Thoracic aorta (tissue), 2 donors: ENCODE measurements at regions not wholly inside any gene's neighbourhood (a gene's known extent, or its start where the extent isn't known, plus 50 kb on each side); places are given as distances from the start of the nearest gene placed in this dataset.

Source experiments
- ATAC-seq: fragments of 150-250 bp; one replicate; pipeline ENCODE4 v1.8.0; 2017; ENCODE audit warnings: low read depth; ENCODE audit not compliant: insufficient number of reproducible peaks, low FRiP score
- DNase-seq: peaks from one replicate; pipeline ENCODE4 v3.0.0-alpha.2; 2020; ENCODE audit warnings: low spot score
- H3K27ac ChIP-seq, 2 donors: fragments of 200-600 bp; sonication (generic); 1 replicate in 1 of 2; 2 replicates in 1 of 2; pipeline ENCODE4 v1.5.1; 2016; ENCODE audit warnings: mild to moderate bottlenecking in 2 of 2, moderate library complexity in 2 of 2
- H3K27me3 ChIP-seq: fragments of 200-600 bp; sonication (generic); replicated peaks from 2 replicates; pipeline ENCODE4 v1.6.0; 2016; ENCODE audit warnings: mild to moderate bottlenecking; ENCODE audit not compliant: insufficient read depth
- H3K36me3 ChIP-seq: fragments of 200-600 bp; sonication (generic); one replicate; pipeline ENCODE4 v1.5.1; 2016
- H3K4me1 ChIP-seq, 2 donors: fragments of 200-600 bp; sonication (generic); 1 replicate in 1 of 2; 2 replicates in 1 of 2; pipeline versions ENCODE4 v1.5.1 to v1.6.0; 2016; ENCODE audit warnings: low read depth in 2 of 2, mild to moderate bottlenecking in 1 of 2; ENCODE audit not compliant: control insufficient read depth in 1 of 2
- H3K4me3 ChIP-seq: fragments of 200-600 bp; sonication (generic); 2 replicates; pipeline ENCODE4 v1.5.1; 2016; ENCODE audit warnings: mild to moderate bottlenecking
- H3K9me3 ChIP-seq: fragments of 200-600 bp; sonication (generic); 2 replicates; pipeline ENCODE4 v1.5.1; 2016
- CTCF ChIP-seq: fragments of 200-600 bp; sonication (generic); IDR thresholded peaks from one replicate; pipeline ENCODE4 v1.5.1; 2019; ENCODE audit warnings: antibody characterized with exemption

- Histone ChIP-seq H3K27me3 (no peaks in the 10 kb centered on the region), H3K36me3 (no peaks in the 10 kb centered on the region), H3K4me3 (no peak overlapping the region), H3K27ac (no peak overlapping the region), H3K4me1 (no peaks in the 10 kb centered on the region), H3K9me3 (no peaks in the 10 kb centered on the region)
- ATAC-seq (no peak), DNase-seq (no peak)
- no peak for TF ChIP-seq CTCF
These were observed 90.2 kb upstream of the CDH4 start for GRCh38 chr20:61161726-61162390.

- no peak overlapping the region for H3K4me3 ChIP-seq
- H3K27ac ChIP-seq, result no peak overlapping the region
- H3K27me3 ChIP-seq, result no peaks in the 10 kb centered on the region
- DNase-seq (no peak), ATAC-seq (no peak)
- H3K4me1 ChIP-seq, result no peaks in the 10 kb centered on the region
- no peak for TF ChIP-seq CTCF
- no peaks in the 10 kb centered on the region for H3K36me3 ChIP-seq
- H3K9me3 ChIP-seq, result no peaks in the 10 kb centered on the region
These were observed 89.6 kb upstream of the CDH4 start for GRCh38 chr20:61162451-61162850.

DNA sequence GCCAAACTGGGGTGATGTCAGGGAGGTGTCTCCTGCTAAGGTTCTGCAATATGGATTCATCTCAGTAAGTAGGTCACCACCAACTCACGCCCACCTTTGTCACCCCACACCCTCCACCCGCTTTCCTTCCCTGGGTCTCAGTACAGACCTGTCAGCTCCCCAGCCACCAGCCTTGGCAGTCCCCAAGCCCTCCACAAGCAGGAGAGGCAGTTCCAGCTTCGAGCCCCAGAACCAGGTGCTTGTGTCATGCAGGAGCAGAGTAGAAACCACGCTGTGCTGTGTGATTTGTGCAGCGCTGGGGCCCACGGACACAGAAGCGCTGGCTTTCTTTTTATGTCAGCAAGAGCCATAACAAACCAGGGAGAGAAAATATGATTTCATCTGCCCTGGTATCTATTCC is 89.0 kb upstream of the CDH4 start:
- Histone ChIP-seq H3K4me3 (no peak overlapping the region), H3K9me3 (no peaks in the 10 kb centered on the region), H3K27me3 (no peaks in the 10 kb centered on the region), H3K36me3 (no peaks in the 10 kb centered on the region), H3K4me1 (no peaks in the 10 kb centered on the region), H3K27ac (no peak overlapping the region)
- ATAC-seq (no peak), DNase-seq (no peak)
- no peak for TF ChIP-seq CTCF

DNA sequence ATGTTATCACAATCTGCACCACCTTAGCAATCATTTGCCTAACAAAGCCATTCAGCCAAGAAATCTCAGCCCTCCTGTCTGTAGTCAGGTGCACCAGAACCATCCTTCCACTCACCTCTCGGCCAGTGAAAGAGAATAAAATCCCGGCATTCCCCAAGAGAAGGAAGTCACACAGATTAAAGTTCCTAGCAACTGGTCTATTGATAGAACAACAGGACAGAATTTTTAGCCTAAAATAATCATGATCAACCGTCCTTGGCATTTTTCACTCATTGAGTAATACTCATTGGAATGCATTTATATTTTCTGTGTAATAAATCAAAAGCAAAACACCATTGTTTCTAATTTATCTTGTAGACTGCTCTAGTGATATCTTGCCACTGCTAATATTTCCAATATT is 85.7 kb upstream of the CDH4 start:
- DNase-seq, result no peak
- no peak for ATAC-seq
- Histone ChIP-seq H3K4me3 (no peak overlapping the region), H3K27me3 (no peaks in the 10 kb centered on the region), H3K36me3 (no peaks in the 10 kb centered on the region), H3K27ac (no peak overlapping the region), H3K9me3 (no peaks in the 10 kb centered on the region), H3K4me1 (no peaks in the 10 kb centered on the region)
- no peak for TF ChIP-seq CTCF

- H3K27me3 ChIP-seq, result no peaks in the 10 kb centered on the region
- no peaks in the 10 kb centered on the region for H3K9me3 ChIP-seq
- DNase-seq (no peak), ATAC-seq (no peak)
- no peak for TF ChIP-seq CTCF
- no peak overlapping the region for H3K27ac ChIP-seq
- no peaks in the 10 kb centered on the region for H3K36me3 ChIP-seq
- no peaks in the 10 kb centered on the region for H3K4me1 ChIP-seq
- H3K4me3 ChIP-seq, result no peak overlapping the region
These were observed 83.5 kb upstream of the CDH4 start for GRCh38 chr20:61168605-61169004.
